B cell (primary cell): ENCODE measurements at regions not wholly inside any gene's neighbourhood (a gene's known extent, or its start where the extent isn't known, plus 50 kb on each side); places are given as distances from the start of the nearest gene placed in this dataset.

ENCODE experiments used
- CTCF ChIP-seq: fragments of 200-600 bp; IDR thresholded peaks from one replicate; pipeline ENCODE4 v1.8.0; 2022; ENCODE audit warnings: antibody characterized with exemption, mild to moderate bottlenecking
- EZH2 ChIP-seq: IDR thresholded peaks from 2 replicates; pipeline ENCODE4 v1.6.1; 2012; ENCODE audit warnings: borderline replicate concordance, low read depth, mild to moderate bottlenecking, moderate library complexity, low read length; ENCODE audit not compliant: insufficient read depth, poor library complexity, severe bottlenecking

GRCh38 chr14:85146779-85147178, 383.2 kb upstream of the FLRT2 start:
- TF ChIP-seq CTCF (no peak), EZH2 (no peak)
